Forelimb muscle (tissue), 1 donor: ENCODE measurements at regions not wholly inside any gene's neighbourhood (a gene's known extent, or its start where the extent isn't known, plus 50 kb on each side); places are given as distances from the start of the nearest gene placed in this dataset.

Experiments used
- DNase-seq: peaks from one replicate; pipeline ENCODE4 v3.0.0-alpha.2; 2013; ENCODE audit warnings: low read depth

DNA sequence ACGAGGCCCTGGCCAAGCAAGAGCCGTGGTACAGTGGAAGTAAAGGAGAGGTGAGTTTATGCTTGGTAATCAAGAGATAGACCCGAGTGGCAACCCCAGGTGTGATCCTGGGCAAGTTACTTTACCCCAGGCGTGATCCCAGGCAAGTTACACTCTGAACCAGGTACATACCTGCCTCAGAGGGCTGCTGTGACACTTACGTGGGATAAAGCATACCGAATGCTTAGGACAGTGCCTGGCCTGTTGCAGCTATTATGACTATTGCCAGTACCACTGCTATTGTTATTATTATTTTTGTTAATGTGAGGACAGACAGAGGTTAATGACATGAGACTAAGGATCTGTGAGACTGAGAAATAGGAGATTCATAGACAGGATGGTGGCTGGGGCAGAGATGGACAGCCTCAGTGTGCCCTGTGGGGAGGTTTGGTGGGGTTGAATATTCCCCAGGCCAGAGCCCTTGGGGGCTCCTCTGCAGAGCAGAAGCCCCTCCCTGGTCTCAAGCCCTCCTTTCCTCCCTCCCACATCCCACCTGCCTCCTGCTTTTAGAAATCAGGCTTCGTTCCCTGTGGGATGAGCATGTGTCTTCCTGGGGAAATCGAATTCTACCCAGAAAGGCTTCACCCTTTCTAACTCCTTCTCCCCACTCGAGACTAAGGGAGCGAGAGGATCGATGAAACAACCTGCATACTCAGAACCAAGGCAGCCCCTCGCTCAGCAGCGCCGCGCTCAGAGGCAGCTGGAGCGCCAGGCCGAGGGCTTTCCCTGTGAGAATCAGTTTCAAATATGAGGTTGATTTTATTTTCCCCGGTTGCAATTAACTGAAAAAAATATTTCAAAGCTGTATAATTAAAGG, 62.0 kb upstream of the SIX3 start:
- DNase-seq = no peak

GRCh38 chr2:44880125-44880483, 61.4 kb upstream of the SIX3 start:
- DNase-seq = no peak

- no peak for DNase-seq
These were observed 59.6 kb upstream of the SIX3 start for GRCh38 chr2:44881856-44882255.

GRCh38 chr2:44883356-44883755, 58.1 kb upstream of the SIX3 start:
- DNase-seq = no peak

GRCh38 chr2:44884231-44884630, 57.3 kb upstream of the SIX3 start:
- no peak for DNase-seq

GRCh38 chr2:44884677-44885076, 56.8 kb upstream of the SIX3 start:
- DNase-seq = no peak

- peak; percentile 6 for DNase-seq
These were observed 55.1 kb upstream of the SIX3 start for GRCh38 chr2:44886414-44886813.

DNA sequence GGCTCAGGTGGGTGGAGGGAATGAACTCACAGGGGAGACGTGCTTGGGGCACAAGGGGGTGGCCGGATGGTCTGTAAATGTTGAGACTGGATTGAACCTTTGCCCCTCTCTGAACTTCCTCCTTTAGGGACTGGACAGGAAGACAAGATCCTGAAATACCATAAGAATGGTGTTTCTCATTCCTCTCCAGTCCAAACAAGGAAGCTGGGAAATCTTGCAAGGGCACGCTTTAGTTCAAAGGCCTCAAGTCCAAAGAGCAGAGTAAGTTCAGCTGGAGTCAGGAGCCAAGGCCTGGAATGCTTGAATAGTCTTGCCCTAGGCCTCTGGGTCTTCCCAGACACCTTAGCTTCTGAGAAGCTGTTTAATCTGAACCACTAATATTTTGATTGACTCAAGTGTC, 52.4 kb upstream of the SIX3 start:
- DNase-seq = no peak
